ENCODE measurements at regions not wholly inside any gene's neighbourhood (a gene's known extent, or its start where the extent isn't known, plus 50 kb on each side); places are given as distances from the start of the nearest gene placed in this dataset.
"Not testable (repeated sequence)": the region's sequence is repeated elsewhere in the genome, so short reads cannot be mapped to it uniquely, and the experiment has no call there.

DNA sequence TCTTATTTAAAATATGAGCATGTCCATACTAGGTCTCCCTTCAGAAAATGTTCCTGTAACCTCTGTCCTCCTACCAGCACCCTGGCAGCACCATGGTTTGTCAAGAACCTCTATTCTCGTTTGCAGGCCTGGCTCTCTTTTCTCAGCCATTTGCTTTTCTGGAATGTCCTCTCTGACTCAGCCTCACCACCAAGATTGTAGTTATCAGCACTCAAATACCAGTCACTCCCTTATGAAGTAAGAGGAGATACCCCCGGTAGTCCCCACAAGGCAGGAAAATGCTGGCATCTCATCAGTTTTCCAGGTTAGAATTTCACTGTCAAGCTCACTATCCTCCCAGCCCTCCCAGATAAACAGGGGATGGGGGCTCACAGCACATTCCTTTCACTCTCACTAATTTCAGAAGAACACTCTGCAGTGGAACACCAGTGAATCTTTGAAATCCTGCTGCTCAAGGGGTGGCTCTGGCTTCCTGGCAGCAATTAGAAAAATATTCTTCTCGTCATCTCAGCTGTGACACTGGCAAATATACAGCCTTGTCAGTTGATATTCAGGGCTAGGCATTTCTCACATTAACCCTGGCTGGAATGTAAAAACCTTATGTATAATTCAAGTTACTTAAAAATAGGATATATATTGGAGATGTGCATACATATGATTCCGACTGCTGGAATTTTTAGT is 129.2 kb downstream of the TBX18 start:
- H3K4me1 ChIP-seq, result no peaks in the 10 kb centered on the region
- no peaks in the 10 kb centered on the region for H3K36me3 ChIP-seq
- no peak overlapping the region for H3K27ac ChIP-seq
- H3K4me3 ChIP-seq, result no peak overlapping the region
- DNase-seq, result no peak
- no peaks in the 10 kb centered on the region for H3K27me3 ChIP-seq
- TF ChIP-seq, protein P1, sequence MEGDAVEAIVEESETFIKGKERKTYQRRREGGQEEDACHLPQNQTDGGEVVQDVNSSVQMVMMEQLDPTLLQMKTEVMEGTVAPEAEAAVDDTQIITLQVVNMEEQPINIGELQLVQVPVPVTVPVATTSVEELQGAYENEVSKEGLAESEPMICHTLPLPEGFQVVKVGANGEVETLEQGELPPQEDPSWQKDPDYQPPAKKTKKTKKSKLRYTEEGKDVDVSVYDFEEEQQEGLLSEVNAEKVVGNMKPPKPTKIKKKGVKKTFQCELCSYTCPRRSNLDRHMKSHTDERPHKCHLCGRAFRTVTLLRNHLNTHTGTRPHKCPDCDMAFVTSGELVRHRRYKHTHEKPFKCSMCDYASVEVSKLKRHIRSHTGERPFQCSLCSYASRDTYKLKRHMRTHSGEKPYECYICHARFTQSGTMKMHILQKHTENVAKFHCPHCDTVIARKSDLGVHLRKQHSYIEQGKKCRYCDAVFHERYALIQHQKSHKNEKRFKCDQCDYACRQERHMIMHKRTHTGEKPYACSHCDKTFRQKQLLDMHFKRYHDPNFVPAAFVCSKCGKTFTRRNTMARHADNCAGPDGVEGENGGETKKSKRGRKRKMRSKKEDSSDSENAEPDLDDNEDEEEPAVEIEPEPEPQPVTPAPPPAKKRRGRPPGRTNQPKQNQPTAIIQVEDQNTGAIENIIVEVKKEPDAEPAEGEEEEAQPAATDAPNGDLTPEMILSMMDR (IDR thresholded peaks at IDR 0.05), result no peak
- no peak for TF ChIP-seq POLR2A (IDR thresholded peaks at IDR 0.05)
- no peaks in the 10 kb centered on the region for H3K9me3 ChIP-seq

DNA sequence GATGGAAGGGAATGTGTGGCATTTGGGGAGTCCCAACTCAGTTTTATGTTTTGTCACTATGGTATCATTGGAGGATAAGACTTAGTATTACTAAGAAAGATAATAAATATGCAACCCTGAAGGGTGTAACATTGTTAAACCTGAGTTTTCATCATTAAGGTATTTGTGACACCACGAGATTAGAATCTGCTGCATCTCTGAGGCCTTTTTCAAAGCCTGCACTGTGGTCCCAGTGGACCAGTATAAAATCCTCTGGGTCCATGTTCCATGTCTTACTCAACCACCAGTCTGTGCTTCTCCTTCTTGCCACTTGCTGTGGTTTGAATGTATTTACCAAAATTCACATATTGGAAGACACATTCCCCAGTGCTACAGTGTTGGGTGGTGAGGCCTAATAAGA is 130.6 kb downstream of the TBX18 start:
- Histone ChIP-seq H3K4me1 (no peaks in the 10 kb centered on the region), H3K27me3 (no peaks in the 10 kb centered on the region), H3K4me3 (no peak overlapping the region), H3K36me3 (no peaks in the 10 kb centered on the region), H3K27ac (no peak overlapping the region), H3K9me3 (no peaks in the 10 kb centered on the region)
- no peak for TF ChIP-seq POLR2A (IDR thresholded peaks at IDR 0.05)
- TF ChIP-seq, protein P1 (IDR thresholded peaks at IDR 0.05), result no peak
- no peak for DNase-seq

DNA sequence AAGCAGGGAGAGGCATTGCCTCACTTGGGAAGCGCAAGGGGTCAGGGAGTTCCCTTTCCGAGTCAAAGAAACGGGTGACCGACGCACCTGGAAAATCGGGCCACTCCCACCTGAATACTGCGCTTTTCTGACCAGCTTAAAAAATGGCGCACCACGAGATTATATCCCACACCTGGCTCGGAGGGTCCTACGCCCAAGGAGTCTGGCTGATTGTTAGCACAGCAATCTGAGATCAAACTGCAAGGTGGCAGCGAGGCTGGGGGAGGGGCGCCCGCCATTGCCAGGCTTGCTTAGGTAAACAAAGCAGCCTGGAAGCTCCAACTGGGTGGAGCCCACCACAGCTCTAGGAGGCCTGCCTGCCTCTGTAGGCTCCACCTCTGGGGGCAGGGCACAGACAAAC is 137.9 kb downstream of the TBX18 start:
- not testable (repeated sequence) for H3K9me3 ChIP-seq, H3K4me3 ChIP-seq, H3K27ac ChIP-seq, H3K36me3 ChIP-seq, DNase-seq, H3K4me1 ChIP-seq, H3K27me3 ChIP-seq

- Histone ChIP-seq H3K27ac (no peak overlapping the region), H3K36me3 (no peaks in the 10 kb centered on the region), H3K4me1 (no peaks in the 10 kb centered on the region), H3K4me3 (no peak overlapping the region), H3K27me3 (no peaks in the 10 kb centered on the region), H3K9me3 (no peaks in the 10 kb centered on the region)
- DNase-seq, result no peak
- TF ChIP-seq POLR2A (IDR thresholded peaks at IDR 0.05), result no peak
- TF ChIP-seq, protein P1 (IDR thresholded peaks at IDR 0.05), result no peak
Measured at GRCh38 chr6:84625506-84625905, 138.9 kb downstream of the TBX18 start.

GRCh38 chr6:84623956-84624680 is 140.3 kb downstream of the TBX18 start:
- H3K9me3 ChIP-seq, result no peaks in the 10 kb centered on the region
- H3K27me3 ChIP-seq, result no peaks in the 10 kb centered on the region
- TF ChIP-seq, protein P1 (IDR thresholded peaks at IDR 0.05), result no peak
- TF ChIP-seq POLR2A (IDR thresholded peaks at IDR 0.05), result no peak
- DNase-seq, result no peak
- H3K27ac ChIP-seq, result no peak overlapping the region
- H3K4me1 ChIP-seq, result no peaks in the 10 kb centered on the region
- no peak overlapping the region for H3K4me3 ChIP-seq
- no peaks in the 10 kb centered on the region for H3K36me3 ChIP-seq

GRCh38 chr6:84618836-84619235 is 145.6 kb downstream of the TBX18 start:
- Histone ChIP-seq H3K9me3 (no peaks in the 10 kb centered on the region), H3K27me3 (no peaks in the 10 kb centered on the region), H3K27ac (no peak overlapping the region), H3K4me3 (no peak overlapping the region), H3K36me3 (no peaks in the 10 kb centered on the region), H3K4me1 (no peaks in the 10 kb centered on the region)
- no peak for DNase-seq
- TF ChIP-seq, protein P1 (IDR thresholded peaks at IDR 0.05), result no peak
- TF ChIP-seq POLR2A (IDR thresholded peaks at IDR 0.05), result no peak
